ENCODE measurements at regions not wholly inside any gene's neighbourhood (a gene's known extent, or its start where the extent isn't known, plus 50 kb on each side); places are given as distances from the start of the nearest gene placed in this dataset.
"Not testable (repeated sequence)": the region's sequence is repeated elsewhere in the genome, so short reads cannot be mapped to it uniquely, and the experiment has no call there.

DNA sequence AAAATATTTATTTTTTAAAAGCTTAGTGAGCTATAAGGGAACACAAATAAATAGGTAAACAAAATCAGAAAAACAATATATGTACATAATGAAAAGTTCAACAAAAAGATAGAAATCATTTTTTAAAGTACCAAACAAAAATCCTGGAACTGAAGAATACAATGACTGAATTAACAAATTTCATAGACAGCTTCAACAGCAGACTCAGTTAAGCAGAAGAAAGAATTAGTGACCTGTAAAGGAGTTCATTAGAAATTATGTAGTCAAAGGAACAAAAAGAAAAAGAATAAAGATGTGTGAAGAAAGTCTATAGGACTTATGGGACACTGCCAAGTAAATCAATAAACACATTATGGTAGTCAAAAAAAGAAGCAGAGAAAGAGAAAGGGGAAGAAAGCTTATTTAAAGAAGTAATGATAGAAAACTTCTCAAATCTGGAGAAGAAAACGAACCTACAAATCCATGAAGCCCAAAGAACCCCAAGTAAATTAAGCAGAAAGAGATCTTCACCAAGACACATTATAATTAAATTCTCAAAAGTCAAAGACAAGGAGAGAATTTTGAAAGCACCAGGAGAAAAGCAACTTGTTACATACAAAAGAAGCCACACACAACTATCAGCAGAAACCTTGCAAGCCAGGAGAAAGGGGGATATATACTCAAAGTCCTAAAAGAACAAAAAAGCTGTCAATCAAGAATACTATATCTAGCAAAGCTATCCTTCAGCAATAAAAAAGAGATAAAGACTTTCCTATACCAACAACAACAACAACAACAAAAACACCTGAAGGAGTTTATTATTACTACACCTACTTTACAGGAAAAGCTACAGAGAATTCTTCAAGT, 338.9 kb downstream of the PTTG2 start:
- Histone ChIP-seq H3K9me3 (ENCODE audit: control insufficient read depth, low read length) (no peaks in the 10 kb centered on the region), H3K27me3 (ENCODE audit: control insufficient read depth, insufficient read depth) (no peaks in the 10 kb centered on the region)
- ATAC-seq, result no peak

DNA sequence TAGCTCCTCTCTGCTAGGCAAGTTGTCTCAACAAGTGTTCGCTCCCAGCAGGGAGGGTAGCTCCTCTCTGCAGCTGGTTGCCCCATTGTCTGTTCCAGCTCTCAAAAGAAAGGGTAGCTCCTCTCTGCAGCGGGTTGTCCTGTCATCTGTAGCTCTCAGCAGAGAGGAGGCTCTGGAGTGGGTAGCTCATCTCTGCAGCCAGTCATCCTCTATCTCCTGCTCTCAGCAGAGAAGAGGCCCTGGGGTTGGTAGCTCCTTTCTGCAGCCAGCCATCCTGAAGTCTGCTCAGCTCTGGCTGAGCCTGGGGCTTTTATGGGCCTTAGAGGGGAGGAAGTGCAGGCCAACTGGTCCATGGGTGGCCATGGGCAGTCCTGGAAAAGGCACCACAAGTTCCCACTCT, 342.7 kb downstream of the PTTG2 start:
- Histone ChIP-seq H3K4me3 (ENCODE audit: low read length) (no peak overlapping the region), H3K9me3 (ENCODE audit: control insufficient read depth, low read length) (no peaks in the 10 kb centered on the region), H3K4me1 (ENCODE audit: control insufficient read depth, insufficient read depth, low read length) (no peaks in the 10 kb centered on the region), H3K27me3 (ENCODE audit: control insufficient read depth, insufficient read depth) (no peaks in the 10 kb centered on the region), H3K27ac (ENCODE audit: low read length) (no peak overlapping the region)
- no peak for ATAC-seq
- DNase-seq, result no peak
- WGBS, result 85% methylated on average over 2 of the region's 2 CpGs
- intact Hi-C loops (cut with DNase I), result no loop called here

More for the DNA sequence above, 338.9 kb downstream of the PTTG2 start:
- Histone ChIP-seq H3K27ac (ENCODE audit: low read length) (no peak overlapping the region), H3K4me1 (ENCODE audit: control insufficient read depth, insufficient read depth, low read length) (no peaks in the 10 kb centered on the region), H3K4me3 (ENCODE audit: low read length) (no peak overlapping the region)
- intact Hi-C loops (cut with DNase I), result no loop called here
- DNase-seq, result no peak
- WGBS, result 75% methylated on average over 1 of the region's 1 CpG

DNA sequence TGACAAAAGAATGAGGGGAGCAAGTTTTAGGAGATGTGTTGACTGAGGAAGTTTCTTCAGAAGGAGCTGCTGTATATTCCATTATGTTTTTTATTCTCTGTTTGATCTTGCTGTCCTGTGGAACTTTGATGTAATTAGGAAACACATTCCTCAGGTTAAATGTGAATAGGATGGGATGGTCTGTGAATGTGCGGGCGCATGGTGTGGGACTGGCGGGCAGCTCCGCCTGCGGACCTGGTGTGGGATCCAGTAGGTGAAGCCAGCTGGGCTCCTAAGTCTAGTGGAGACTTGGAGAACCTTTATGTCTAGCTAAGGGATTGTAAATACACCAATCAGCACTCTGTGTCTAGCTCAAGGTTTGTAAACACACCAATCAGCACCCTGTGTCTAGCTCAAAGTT, 344.3 kb downstream of the PTTG2 start:
- H3K4me1 ChIP-seq (ENCODE audit: control insufficient read depth, insufficient read depth, low read length); intact Hi-C loops (cut with DNase I); H3K27ac ChIP-seq (ENCODE audit: low read length); H3K9me3 ChIP-seq (ENCODE audit: control insufficient read depth, low read length); DNase-seq; H3K27me3 ChIP-seq (ENCODE audit: control insufficient read depth, insufficient read depth); H3K4me3 ChIP-seq (ENCODE audit: low read length); ATAC-seq: not testable (repeated sequence)
- 97% methylated on average over 5 of the region's 5 CpGs for WGBS

DNA sequence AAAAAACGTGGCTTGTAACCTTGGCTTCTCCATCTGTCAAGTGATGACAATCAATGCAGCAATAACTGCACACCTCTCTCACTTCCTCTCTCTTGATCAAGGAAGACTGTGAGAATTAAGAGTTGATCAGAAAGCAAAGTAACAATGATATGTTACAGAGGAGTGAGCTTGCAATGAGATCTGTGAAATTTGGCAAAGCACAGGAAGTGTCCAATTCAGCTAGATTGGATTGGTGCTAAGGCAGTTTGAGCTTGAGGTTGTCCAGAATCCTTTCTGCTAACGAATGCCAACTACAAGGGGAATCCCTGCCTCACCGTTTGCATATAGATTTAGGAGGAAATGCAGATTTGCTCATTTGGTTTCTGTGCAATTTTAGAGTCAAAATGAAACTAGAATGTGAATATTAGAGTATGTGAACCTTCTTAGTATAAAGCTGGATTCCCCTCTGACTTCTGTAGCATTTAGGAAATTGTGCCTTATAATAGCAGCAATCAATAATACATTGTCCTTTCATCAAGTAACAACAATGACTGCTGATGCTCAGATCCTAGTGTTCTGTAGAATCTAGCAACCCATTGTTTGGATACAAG, 346.4 kb downstream of the PTTG2 start:
- intact Hi-C loops (cut with DNase I), result no loop called here
- no peak for ATAC-seq
- no peak overlapping the region for H3K27ac ChIP-seq (ENCODE audit: low read length)
- H3K4me1 ChIP-seq (ENCODE audit: control insufficient read depth, insufficient read depth, low read length), result no peaks in the 10 kb centered on the region
- no peaks in the 10 kb centered on the region for H3K27me3 ChIP-seq (ENCODE audit: control insufficient read depth, insufficient read depth)
- no peak for DNase-seq
- H3K9me3 ChIP-seq (ENCODE audit: control insufficient read depth, low read length), result no peaks in the 10 kb centered on the region
- WGBS, result 19% methylated on average over 3 of the region's 3 CpGs
- no peak overlapping the region for H3K4me3 ChIP-seq (ENCODE audit: low read length)

DNA sequence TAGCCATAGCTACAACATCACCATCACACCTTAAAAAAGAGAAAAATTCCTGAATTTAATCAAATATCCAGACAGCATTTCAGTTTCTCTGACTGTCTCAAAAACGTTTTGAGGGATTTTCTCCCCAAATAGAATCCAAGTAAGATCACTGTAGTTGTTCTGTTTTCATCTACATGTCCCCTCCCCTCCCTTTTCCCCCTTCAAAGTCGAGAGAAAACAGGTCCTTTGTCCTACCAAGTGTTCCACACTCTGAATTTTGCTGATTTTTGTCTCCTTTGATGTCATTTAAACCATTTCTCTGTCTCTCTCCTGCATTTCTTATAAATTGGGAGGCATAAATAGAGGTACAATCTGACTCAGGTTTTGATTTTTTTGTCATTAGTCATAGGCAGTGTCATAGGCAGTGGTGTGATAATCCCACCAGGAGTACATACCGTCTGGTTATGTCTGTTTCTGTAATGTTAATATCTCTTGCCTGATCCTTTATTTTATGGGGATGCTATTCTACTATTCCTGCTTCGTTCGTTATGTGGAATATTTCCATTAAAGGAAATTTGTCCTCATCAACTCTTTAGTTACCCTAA, 348.6 kb downstream of the PTTG2 start:
- intact Hi-C loops (cut with DNase I), result no loop called here
- no peaks in the 10 kb centered on the region for H3K9me3 ChIP-seq (ENCODE audit: control insufficient read depth, low read length)
- ATAC-seq (no peak), DNase-seq (no peak)
- no peak overlapping the region for H3K4me3 ChIP-seq (ENCODE audit: low read length)
- no peak overlapping the region for H3K27ac ChIP-seq (ENCODE audit: low read length)
- 46% methylated on average over 5 of the region's 5 CpGs for WGBS
- H3K27me3 ChIP-seq (ENCODE audit: control insufficient read depth, insufficient read depth), result no peaks in the 10 kb centered on the region
- H3K4me1 ChIP-seq (ENCODE audit: control insufficient read depth, insufficient read depth, low read length), result no peaks in the 10 kb centered on the region

DNA sequence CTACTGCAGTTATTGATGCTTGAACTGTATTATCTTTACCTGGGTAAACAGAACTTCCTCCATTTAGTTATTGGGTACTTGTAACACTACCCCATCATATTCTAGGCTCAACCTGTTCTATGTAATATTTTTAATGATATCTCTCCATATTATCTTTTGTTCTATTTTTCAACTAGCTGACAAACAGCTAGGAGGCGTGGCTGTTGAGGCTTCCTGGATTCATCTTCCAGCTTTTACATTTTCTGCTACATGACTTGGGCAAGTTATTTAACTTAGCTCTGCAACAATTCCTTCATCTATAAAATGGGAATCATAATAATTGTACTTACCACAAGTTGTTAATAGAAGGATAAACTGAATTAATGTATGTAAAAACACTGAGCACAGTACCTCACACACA, 349.3 kb downstream of the PTTG2 start:
- no peak overlapping the region for H3K4me3 ChIP-seq (ENCODE audit: low read length)
- WGBS, result 75% methylated on average over 1 of the region's 1 CpG
- no peak overlapping the region for H3K27ac ChIP-seq (ENCODE audit: low read length)
- no peaks in the 10 kb centered on the region for H3K27me3 ChIP-seq (ENCODE audit: control insufficient read depth, insufficient read depth)
- no peaks in the 10 kb centered on the region for H3K9me3 ChIP-seq (ENCODE audit: control insufficient read depth, low read length)
- no peaks in the 10 kb centered on the region for H3K4me1 ChIP-seq (ENCODE audit: control insufficient read depth, insufficient read depth, low read length)
- ATAC-seq (no peak), DNase-seq (no peak)
- intact Hi-C loops (cut with DNase I), result no loop called here

DNA sequence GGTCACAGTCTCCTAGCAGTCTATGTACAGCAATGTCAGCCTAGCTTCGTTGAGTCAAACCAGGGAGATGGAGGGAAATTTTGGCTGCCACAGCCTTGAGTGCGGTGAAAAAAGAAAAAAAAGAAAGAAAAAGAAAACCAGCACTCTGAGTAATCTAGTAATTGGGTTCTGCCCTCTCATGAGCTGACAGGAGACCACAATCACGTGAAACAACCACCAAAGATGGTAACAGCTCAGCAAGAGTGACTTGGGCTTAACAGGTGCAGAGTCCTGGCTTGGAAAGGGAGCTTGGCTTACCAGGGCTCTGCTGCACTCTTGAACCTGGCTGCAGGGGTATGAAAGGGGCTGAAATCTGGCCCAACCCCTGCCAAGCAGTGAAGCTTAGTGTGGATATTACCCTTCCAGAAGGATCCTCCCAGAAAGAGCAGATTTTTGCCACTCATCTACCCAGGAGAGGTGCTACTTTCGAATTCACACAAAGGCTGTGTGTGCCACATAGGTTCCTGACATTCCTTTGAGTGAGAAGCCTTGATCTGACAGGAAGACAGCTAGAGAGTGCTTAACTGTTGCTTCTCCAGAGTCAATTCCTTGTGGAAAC, 350.3 kb downstream of the PTTG2 start:
- intact Hi-C loops (cut with DNase I), result loop anchor here in 1 of 4 donors (10.0 kb wide), 1 partner anchor 126 kb away; no protein-coding TSS in a partner anchor
- Histone ChIP-seq H3K27me3 (ENCODE audit: control insufficient read depth, insufficient read depth) (no peaks in the 10 kb centered on the region), H3K27ac (ENCODE audit: low read length) (no peak overlapping the region), H3K4me1 (ENCODE audit: control insufficient read depth, insufficient read depth, low read length) (no peaks in the 10 kb centered on the region), H3K9me3 (ENCODE audit: control insufficient read depth, low read length) (no peaks in the 10 kb centered on the region), H3K4me3 (ENCODE audit: low read length) (no peak overlapping the region)
- ATAC-seq (no peak), DNase-seq (no peak)
- 66% methylated on average over 4 of the region's 4 CpGs for WGBS

DNA sequence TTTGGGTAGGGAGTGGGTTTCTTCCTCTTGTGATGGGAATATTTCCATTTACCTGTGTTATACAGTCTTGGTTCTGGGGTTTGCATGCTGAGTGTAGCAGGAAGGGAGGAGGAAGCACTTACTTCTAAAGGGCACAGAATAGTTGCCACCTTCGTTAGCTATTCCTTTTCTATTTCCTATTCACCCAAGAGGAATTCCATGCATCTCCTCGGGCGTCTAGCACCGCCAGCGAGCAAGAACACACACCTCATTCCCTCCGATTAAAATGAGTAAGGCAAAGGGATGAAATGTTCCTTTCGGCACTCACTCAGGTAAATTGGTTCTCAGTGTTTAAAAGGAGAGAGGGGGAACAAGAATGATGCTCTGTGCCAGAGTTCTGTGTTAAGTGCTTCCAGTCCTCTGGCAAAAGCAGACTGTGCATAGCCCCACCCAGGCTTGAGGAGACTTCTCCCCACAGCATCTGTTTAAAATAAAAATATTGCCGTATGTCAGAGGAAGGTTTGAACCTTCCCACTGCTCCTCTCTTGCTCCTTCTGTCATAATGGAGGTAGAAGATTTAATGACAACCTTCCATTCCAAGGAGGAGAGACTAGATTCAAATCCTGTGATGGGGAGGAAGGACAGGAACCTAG, 351.4 kb downstream of the PTTG2 start:
- Histone ChIP-seq H3K4me3 (ENCODE audit: low read length) (no peak overlapping the region), H3K9me3 (ENCODE audit: control insufficient read depth, low read length) (no peaks in the 10 kb centered on the region), H3K27ac (ENCODE audit: low read length) (no peak overlapping the region), H3K27me3 (ENCODE audit: control insufficient read depth, insufficient read depth) (no peaks in the 10 kb centered on the region), H3K4me1 (ENCODE audit: control insufficient read depth, insufficient read depth, low read length) (no peaks in the 10 kb centered on the region)
- no peak for DNase-seq
- WGBS, result 84% methylated on average over 8 of the region's 8 CpGs
- intact Hi-C loops (cut with DNase I), result loop anchor here in 1 of 4 donors (10.0 kb wide), 1 partner anchor 127 kb away; no protein-coding TSS in a partner anchor
- no peak for ATAC-seq

DNA sequence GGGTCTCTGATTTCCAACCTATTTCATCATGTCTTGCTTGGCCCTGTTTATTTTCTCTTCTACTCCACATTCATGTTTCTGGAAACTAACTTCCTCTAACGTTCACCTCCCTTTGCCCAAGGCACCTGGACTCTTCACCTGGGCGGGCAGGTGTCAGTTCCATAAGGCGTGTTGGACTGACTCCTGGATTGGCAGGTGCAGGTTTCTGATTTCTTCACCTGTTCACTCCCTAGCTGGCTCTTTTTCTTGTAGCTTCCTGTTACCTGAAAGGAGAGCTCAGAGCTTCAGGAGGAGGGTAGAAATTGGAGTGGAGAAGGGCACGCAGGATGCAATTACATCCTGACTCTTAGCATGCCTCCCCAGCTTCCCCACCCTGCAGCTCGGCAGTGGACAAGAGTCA, 350.8 kb upstream of the KLF3 start:
- ATAC-seq (peak in 1 of 2 donors; percentile 25), DNase-seq (no peak)
- Histone ChIP-seq H3K4me3 (ENCODE audit: low read length) (no peak overlapping the region), H3K27ac (ENCODE audit: low read length) (no peak overlapping the region), H3K27me3 (ENCODE audit: control insufficient read depth, insufficient read depth) (no peaks in the 10 kb centered on the region), H3K4me1 (ENCODE audit: control insufficient read depth, insufficient read depth, low read length) (no peaks in the 10 kb centered on the region), H3K9me3 (ENCODE audit: control insufficient read depth, low read length) (no peaks in the 10 kb centered on the region)
- intact Hi-C loops (cut with DNase I), result loop anchor here in 1 of 4 donors (10.0 kb wide), 1 partner anchor 128 kb away; no protein-coding TSS in a partner anchor
- 85% methylated on average over 5 of the region's 5 CpGs for WGBS

DNA sequence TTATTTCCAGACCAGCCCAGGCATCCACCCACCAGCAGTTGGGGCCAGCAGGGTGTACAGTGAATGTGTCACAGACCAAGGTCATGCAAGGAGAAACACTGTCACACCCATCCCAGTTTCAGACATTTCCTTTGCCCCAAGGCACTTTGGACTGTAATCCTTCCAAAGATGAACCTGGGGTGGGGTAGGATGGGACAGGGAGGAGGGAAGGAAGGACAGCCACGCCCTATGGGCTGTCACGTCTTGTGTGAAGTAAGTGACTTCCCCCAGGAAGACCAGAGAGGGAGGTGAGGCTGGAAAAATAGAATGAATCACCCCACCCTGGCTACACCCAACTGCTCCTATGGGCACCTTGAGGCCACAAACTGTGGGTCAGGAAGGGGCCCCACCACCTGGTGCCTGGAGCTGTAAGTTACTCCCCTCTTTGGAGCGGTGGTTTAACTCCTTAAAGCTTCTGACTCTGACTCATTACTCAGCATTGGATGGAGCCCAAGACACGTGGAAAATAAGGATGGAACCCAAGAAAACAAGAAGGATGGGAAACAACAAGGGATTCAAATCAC, 349.9 kb upstream of the KLF3 start:
- no peak for ATAC-seq
- Histone ChIP-seq H3K4me1 (ENCODE audit: control insufficient read depth, insufficient read depth, low read length) (no peaks in the 10 kb centered on the region), H3K27ac (ENCODE audit: low read length) (no peak overlapping the region), H3K27me3 (ENCODE audit: control insufficient read depth, insufficient read depth) (no peaks in the 10 kb centered on the region), H3K4me3 (ENCODE audit: low read length) (no peak overlapping the region), H3K9me3 (ENCODE audit: control insufficient read depth, low read length) (no peaks in the 10 kb centered on the region)
- WGBS, result 64% methylated on average over 4 of the region's 4 CpGs
- intact Hi-C loops (cut with DNase I), result loop anchor here in 1 of 4 donors (10.0 kb wide), 1 partner anchor 129 kb away; no protein-coding TSS in a partner anchor
- no peak for DNase-seq

Measured in right cardiac atrium (tissue), 5 donors.